H1 (cell line): ENCODE measurements at regions not wholly inside any gene's neighbourhood (a gene's known extent, or its start where the extent isn't known, plus 50 kb on each side); places are given as distances from the start of the nearest gene placed in this dataset.

Experiments
- CTCF ChIA-PET: fragments of 300-600 bp; sonication (Branson Sonifier 250); formaldehyde crosslinking; loops from one replicate; lab custom pipeline; 2021; ENCODE audit not compliant: partially characterized antibody; lab: Charles Lee
- POLR2A ChIA-PET: fragments of 300-600 bp; sonication (Branson Sonifier 250); formaldehyde crosslinking; loops from one replicate; lab custom pipeline; 2021; ENCODE audit warnings: inconsistent platforms; ENCODE audit not compliant: partially characterized antibody; lab: Charles Lee
- DNase-seq, 2 experiments: peaks; one replicate each; pipeline versions ENCODE4 v3.0.0 to v3.0.0-alpha.2; 2010 to 2022; ENCODE audit warnings: low spot score in 2 of 2, low read depth in 1 of 2, mixed read lengths in 1 of 2
- FAIRE-seq: peaks from 2 replicates; lab custom pipeline; 2011; peaks lifted over from hg19 to GRCh38; lab: Jason Lieb, UNC
- H2AFZ ChIP-seq: 2 replicates; pipeline ENCODE4 v1.8.1; 2012; ENCODE audit warnings: low read length, inconsistent platforms
- H2AK5ac ChIP-seq: 2 replicates; pipeline ENCODE4 v1.6.1; 2013; ENCODE audit warnings: low read depth, low read length
- H2BK120ac ChIP-seq: replicated peaks from 2 replicates; pipeline ENCODE3; 2013; ENCODE audit warnings: low read depth, low read length, inconsistent platforms
- H2BK12ac ChIP-seq: 2 replicates; pipeline ENCODE4 v1.6.1; 2013; ENCODE audit warnings: low read depth, low read length
- H2BK15ac ChIP-seq: 2 replicates; pipeline ENCODE4 v1.6.1; 2013; ENCODE audit warnings: low read length
- H2BK20ac ChIP-seq: 2 replicates; pipeline ENCODE4 v1.6.1; 2013; ENCODE audit warnings: low read length
- H2BK5ac ChIP-seq: 2 replicates; pipeline ENCODE4 v1.6.1; 2013; ENCODE audit warnings: low read depth, low read length
- H3K14ac ChIP-seq: 2 replicates; pipeline ENCODE4 v1.6.1; 2013; ENCODE audit warnings: inconsistent platforms; ENCODE audit not compliant: insufficient read length
- H3K18ac ChIP-seq: 2 replicates; pipeline ENCODE4 v1.6.1; 2013; ENCODE audit warnings: low read length; ENCODE audit errors: extremely low read depth
- H3K23ac ChIP-seq: 2 replicates; pipeline ENCODE4 v1.6.1; 2013; ENCODE audit warnings: inconsistent platforms; ENCODE audit not compliant: insufficient read length
- H3K23me2 ChIP-seq: 2 replicates; pipeline ENCODE4 v1.6.1; 2013; ENCODE audit warnings: low read depth, low read length
- H3K27ac ChIP-seq: 2 replicates; pipeline ENCODE4 v1.6.1; 2011; ENCODE audit warnings: low read depth, low read length, inconsistent platforms
- H3K27me3 ChIP-seq, 4 experiments: replicated peaks in 1 of 4; 1 replicate in 1 of 4; 2 replicates in 3 of 4; pipeline versions ENCODE4 v1.6.1 to v1.8.1; 2011 to 2013; ENCODE audit warnings: low read length in 3 of 4, mild to moderate bottlenecking in 3 of 4, inconsistent platforms in 2 of 4, mixed read lengths in 2 of 4, moderate library complexity in 1 of 4; ENCODE audit not compliant: control insufficient read depth in 3 of 4, insufficient read depth in 3 of 4; ENCODE audit errors: extremely low read depth in 1 of 4
- H3K36me3 ChIP-seq, 4 experiments: 2 replicates each; pipeline versions ENCODE4 v1.6.1 to v1.8.1; 2011 to 2013; ENCODE audit warnings: mild to moderate bottlenecking in 4 of 4, low read length in 3 of 4, moderate library complexity in 2 of 4, control low read depth in 1 of 4, inconsistent platforms in 1 of 4; ENCODE audit not compliant: insufficient read depth in 4 of 4, control insufficient read depth in 2 of 4
- H3K4ac ChIP-seq: replicated peaks from 2 replicates; pipeline ENCODE3; 2013; ENCODE audit warnings: low read length, low read depth, mixed read lengths, inconsistent platforms; ENCODE audit not compliant: insufficient read length
- H3K4me1 ChIP-seq, 4 experiments: replicated peaks in 1 of 4; 1 replicate in 1 of 4; 2 replicates in 3 of 4; pipeline versions ENCODE4 v1.6.1 to v1.8.1; 2011 to 2013; ENCODE audit warnings: low read length in 3 of 4, inconsistent platforms in 2 of 4, mixed read lengths in 1 of 4; ENCODE audit not compliant: insufficient read depth in 4 of 4, control insufficient read depth in 3 of 4
- H3K4me2 ChIP-seq, 2 experiments: 2 replicates each; pipeline versions ENCODE4 v1.6.1 to v1.8.1; 2011 to 2013; ENCODE audit warnings: low read depth in 2 of 2, low read length in 2 of 2, control low read depth in 1 of 2, inconsistent platforms in 1 of 2, mild to moderate bottlenecking in 1 of 2; ENCODE audit not compliant: insufficient read depth in 1 of 2
- H3K4me3 ChIP-seq, 4 experiments: fragments of 200-600, 300-600 bp in 1 of 4; sonication (generic), shearing (Covaris generic), sonication (Bioruptor Twin) in 1 of 4; 2 replicates each; pipeline versions ENCODE4 v1.5.1 to v1.8.1; 2011 to 2016; ENCODE audit warnings: low read length in 4 of 4, low read depth in 3 of 4, control low read depth in 2 of 4, inconsistent platforms in 2 of 4, mild to moderate bottlenecking in 2 of 4, mixed read lengths in 1 of 4, moderate library complexity in 1 of 4; ENCODE audit not compliant: insufficient read depth in 2 of 4; ENCODE audit errors: extremely low read depth in 1 of 4
- H3K56ac ChIP-seq: replicated peaks from 2 replicates; pipeline ENCODE3; 2013; ENCODE audit warnings: low read depth, mild to moderate bottlenecking, mixed read lengths, low read length, inconsistent platforms; ENCODE audit not compliant: insufficient read length
- H3K79me1 ChIP-seq: 2 replicates; pipeline ENCODE4 v1.6.1; 2013; ENCODE audit warnings: low read depth, low read length, control low read depth
- H3K79me2 ChIP-seq, 2 experiments: 2 replicates each; pipeline versions ENCODE4 v1.6.1 to v1.8.1; 2012 to 2013; ENCODE audit warnings: low read length in 2 of 2, mild to moderate bottlenecking in 2 of 2, inconsistent platforms in 1 of 2; ENCODE audit not compliant: insufficient read depth in 2 of 2, control insufficient read depth in 1 of 2
- H3K9ac ChIP-seq, 4 experiments: replicated peaks in 1 of 4; 1 replicate in 1 of 4; 2 replicates in 3 of 4; pipeline versions ENCODE4 v1.6.1 to v1.8.1; 2011 to 2013; ENCODE audit warnings: low read depth in 3 of 4, low read length in 3 of 4, control low read depth in 2 of 4, mild to moderate bottlenecking in 2 of 4, moderate library complexity in 2 of 4, inconsistent platforms in 1 of 4; ENCODE audit errors: extremely low read depth in 1 of 4
- H3K9me3 ChIP-seq, 2 experiments: 2 replicates each; pipeline versions ENCODE4 v1.6.1 to v1.8.1; 2012 to 2013; ENCODE audit warnings: mild to moderate bottlenecking in 2 of 2, moderate library complexity in 2 of 2, control low read depth in 1 of 2, inconsistent platforms in 1 of 2, low read depth in 1 of 2, low read length in 1 of 2, mixed read lengths in 1 of 2; ENCODE audit not compliant: insufficient read depth in 2 of 2
- H4K20me1 ChIP-seq, 2 experiments: replicated peaks in 1 of 2; 2 replicates each; pipeline versions ENCODE3 to v1.8.1; 2011 to 2013; ENCODE audit warnings: inconsistent platforms in 2 of 2, low read length in 2 of 2, mild to moderate bottlenecking in 1 of 2; ENCODE audit not compliant: insufficient read depth in 2 of 2, control insufficient read depth in 1 of 2
- H4K5ac ChIP-seq: 2 replicates; pipeline ENCODE4 v1.6.1; 2013; ENCODE audit warnings: low read length, low read depth, mixed read lengths, inconsistent platforms; ENCODE audit not compliant: insufficient read length
- H4K8ac ChIP-seq: 2 replicates; pipeline ENCODE4 v1.8.0; 2013; ENCODE audit warnings: mild to moderate bottlenecking, moderate library complexity, low read length, inconsistent platforms; ENCODE audit not compliant: insufficient read depth; ENCODE audit errors: extremely low read depth
- H4K91ac ChIP-seq: replicated peaks from 2 replicates; pipeline ENCODE3; 2013; ENCODE audit warnings: low read length, mixed read lengths, inconsistent platforms; ENCODE audit not compliant: insufficient read length
- BACH1 ChIP-seq: IDR thresholded peaks from 2 replicates; pipeline ENCODE4 v1.6.1; 2012; ENCODE audit warnings: low read length, improper control_type of control experiment
- KDM1A ChIP-seq: fragments of 200-600, 300-600 bp; sonication (generic); IDR thresholded peaks from 2 replicates; pipeline ENCODE4 v1.7.1; 2016; ENCODE audit warnings: mild to moderate bottlenecking, low read length, borderline replicate concordance
- KDM4A ChIP-seq: IDR thresholded peaks from one replicate; pipeline ENCODE4 v1.7.1; 2012; ENCODE audit warnings: low read depth, mild to moderate bottlenecking, moderate library complexity, low read length, inconsistent platforms; ENCODE audit not compliant: severe bottlenecking
- KDM5A ChIP-seq: fragments of 200-600 bp; IDR thresholded peaks from 2 replicates; pipeline ENCODE4 v1.7.1; 2012; ENCODE audit warnings: mild to moderate bottlenecking, low read length, inconsistent platforms, mixed read lengths
- MAFK ChIP-seq: IDR thresholded peaks from 2 replicates; pipeline ENCODE4 v1.6.1; 2012; ENCODE audit warnings: low read depth, mild to moderate bottlenecking, improper control_type of control experiment, low read length
- NANOG ChIP-seq: IDR thresholded peaks from 2 replicates; pipeline ENCODE4 v1.6.1; 2011; ENCODE audit warnings: low read length, low read depth, mild to moderate bottlenecking, inconsistent platforms; ENCODE audit not compliant: insufficient read depth, poor library complexity, severe bottlenecking
- PHF8 ChIP-seq: fragments of 200-600 bp; sonication (generic); conservative IDR thresholded peaks from 2 replicates; pipeline ENCODE4 v1.7.1; 2012; ENCODE audit warnings: low read depth, mild to moderate bottlenecking, inconsistent platforms, low read length, moderate library complexity
- POLR2A ChIP-seq, 2 experiments: IDR thresholded peaks; 1 replicate in 1 of 2; 2 replicates in 1 of 2; pipeline ENCODE4 v1.6.1; 2011; ENCODE audit warnings: low read depth in 2 of 2, low read length in 2 of 2, mild to moderate bottlenecking in 2 of 2; ENCODE audit errors: control extremely low read depth in 1 of 2
- POU5F1 ChIP-seq: IDR thresholded peaks from 2 replicates; pipeline ENCODE4 v1.6.1; 2011; ENCODE audit warnings: low read depth, mild to moderate bottlenecking, low read length, moderate library complexity
- RFX5 ChIP-seq: IDR thresholded peaks from 2 replicates; pipeline ENCODE4 v1.6.1; 2011; ENCODE audit warnings: low read depth, low read length, improper control_type of control experiment, borderline replicate concordance
- SIN3A ChIP-seq, 2 experiments: IDR thresholded peaks in 1 of 2; conservative IDR thresholded peaks in 1 of 2; 2 replicates each; pipeline ENCODE4 v1.6.1; 2011 to 2012; ENCODE audit warnings: low read length in 2 of 2, improper control_type of control experiment in 1 of 2, low read depth in 1 of 2, mild to moderate bottlenecking in 1 of 2
- SIRT6 ChIP-seq: IDR thresholded peaks from one replicate; pipeline ENCODE4 v1.7.1; 2012; ENCODE audit warnings: low read length, inconsistent platforms
- SRF ChIP-seq: IDR thresholded peaks from 2 replicates; pipeline ENCODE4 v1.6.1; 2011; ENCODE audit warnings: mild to moderate bottlenecking, low read depth, low read length, moderate library complexity
- TBP ChIP-seq: IDR thresholded peaks from 2 replicates; pipeline ENCODE4 v1.6.1; 2011; ENCODE audit warnings: low read depth, low read length, improper control_type of control experiment
- ZNF274 ChIP-seq: IDR thresholded peaks from 2 replicates; pipeline ENCODE4 v1.7.0; 2012; ENCODE audit warnings: low read length, borderline replicate concordance; ENCODE audit errors: extremely low read depth
- WGBS, 2 experiments: shearing (Covaris generic) in 1 of 2; methylation state at CpG; one replicate each; pipeline versions ENCODE4 v1.1.6 to v1.1.7; 2013 to 2015; ENCODE audit warnings: low lambda C conversion rate in 2 of 2, mixed read lengths in 2 of 2, inconsistent platforms in 1 of 2, low coverage in 1 of 2, missing lambda C conversion rate in 1 of 2; ENCODE audit not compliant: insufficient replicate concordance in 2 of 2, insufficient coverage in 1 of 2, insufficient read length in 1 of 2; ENCODE audit errors: extremely low coverage in 1 of 2, missing lambda C conversion rate in 1 of 2; 5-methylcytosine and 5-hydroxymethylcytosine counted together
- TF ChIP-seq, protein P1 (sequence below): IDR thresholded peaks from 2 replicates; pipeline ENCODE4 v1.6.1; 2012; ENCODE audit warnings: inconsistent platforms

DNA sequence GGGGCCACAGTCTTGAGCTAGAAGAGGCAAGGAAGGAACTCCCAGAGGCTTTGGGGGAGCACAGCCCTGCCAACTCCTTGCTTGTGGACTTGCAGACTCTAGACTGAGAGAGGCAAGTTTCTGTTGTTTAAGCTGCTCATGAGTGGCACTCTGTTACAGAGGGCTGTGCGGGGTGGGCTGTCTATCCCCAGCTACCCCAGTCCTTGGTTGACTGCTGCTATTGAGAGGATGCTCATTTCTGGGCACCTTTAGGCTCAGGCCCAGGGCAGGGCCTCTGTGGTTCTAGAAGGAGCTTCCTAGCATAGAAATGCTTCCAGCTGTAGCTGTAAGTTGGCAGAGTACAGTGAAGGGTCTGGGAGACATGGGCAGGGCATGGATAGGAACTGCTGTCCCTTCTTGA, 151.3 kb upstream of the GGTLC1 start:
- Histone ChIP-seq H2BK15ac (no peak overlapping the region), H2AFZ (no peak overlapping the region), H3K79me2 (no peaks in the 10 kb centered on the region), H2AK5ac (no peak overlapping the region), H3K23me2 (no peaks in the 10 kb centered on the region), H2BK5ac (no peak overlapping the region), H3K14ac (no peak overlapping the region), H2BK12ac (no peak overlapping the region), H3K27me3 (no peaks in the 10 kb centered on the region), H3K27ac (no peak overlapping the region), H4K91ac (no peak overlapping the region), H3K4me1 (no peaks in the 10 kb centered on the region; a peak in 1 of 7 replicates), H3K18ac (no peak overlapping the region), H3K36me3 (no peaks in the 10 kb centered on the region), H3K56ac (no peak overlapping the region), H4K20me1 (no peaks in the 10 kb centered on the region), H3K23ac (no peak overlapping the region), H2BK20ac (no peak overlapping the region), H4K5ac (no peak overlapping the region), H3K4me3 (no peak overlapping the region), H3K4ac (no peak overlapping the region), H2BK120ac (no peak overlapping the region), H4K8ac (no peak overlapping the region), H3K4me2 (no peak overlapping the region), H3K79me1 (no peaks in the 10 kb centered on the region), H3K9me3 (no peaks in the 10 kb centered on the region), H3K9ac (no peak overlapping the region)
- DNase-seq (no peak), FAIRE-seq (no peak)
- ChIA-PET POLR2A (no interaction called here), CTCF (interaction anchor here (0.9 to 1.4 kb wide), 3 partner anchors 8 to 21 kb away, joined by 3 to 5 read pairs (median 3); no protein-coding TSS in a partner anchor)
- 86% methylated on average over 1 of the region's 1 CpG; no CpG with 5 or more reads in 1 of the 2 experiments for WGBS, 2 experiments
- TF ChIP-seq SRF (no peak), NANOG (no peak), MAFK (no peak), ZNF274 (no peak), SIRT6 (no peak), SIN3A (conservative IDR thresholded peaks at IDR 0.05 in 1 of 2, IDR thresholded peaks at IDR 0.05 in 1 of 2; ENCODE audit: low read depth in 1 of 2, low read length in 2 of 2) (no peak), TBP (no peak), KDM4A (no peak), RFX5 (no peak), POLR2A (IDR thresholded peaks at IDR 0.05; ENCODE audit: control extremely low read depth in 1 of 2, low read depth in 2 of 2, low read length in 2 of 2) (no peak), KDM1A (no peak), POU5F1 (no peak), BACH1 (no peak), KDM5A (no peak), PHF8 (no peak)
- TF ChIP-seq, protein P1, sequence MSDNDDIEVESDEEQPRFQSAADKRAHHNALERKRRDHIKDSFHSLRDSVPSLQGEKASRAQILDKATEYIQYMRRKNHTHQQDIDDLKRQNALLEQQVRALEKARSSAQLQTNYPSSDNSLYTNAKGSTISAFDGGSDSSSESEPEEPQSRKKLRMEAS, result no peak
